SK-N-SH (cell line): ENCODE measurements at regions not wholly inside any gene's neighbourhood (a gene's known extent, or its start where the extent isn't known, plus 50 kb on each side); places are given as distances from the start of the nearest gene placed in this dataset.

Source experiments
- CTCF ChIA-PET: fragments of 300-600, 350-600 bp; formaldehyde crosslinking; extraction: SDS; loops from one replicate; lab custom pipeline; 2021; lab: Yijun Ruan, JAX
- POLR2A ChIA-PET: fragments of 350-600 bp; sonication (Branson Sonifier 250); formaldehyde crosslinking; extraction: SDS; loops from one replicate; lab custom pipeline; 2020; ENCODE audit warnings: antibody characterized with exemption, inconsistent platforms; lab: Yijun Ruan, JAX
- DNase-seq: peaks from one replicate; pipeline ENCODE4 v3.0.0; 2012
- H2AFZ ChIP-seq: fragments of 200-600 bp; sonication (generic); 2 replicates; pipeline ENCODE4 v1.8.1; 2016; ENCODE audit warnings: antibody characterized with exemption, mild to moderate bottlenecking, low read depth
- H3F3A ChIP-seq: fragments of 200-600 bp; sonication (generic); replicated peaks from 2 replicates; pipeline ENCODE3; 2016; ENCODE audit warnings: antibody characterized with exemption, mild to moderate bottlenecking; ENCODE audit not compliant: insufficient read depth
- H3K27ac ChIP-seq, 2 experiments: fragments of 200-500 bp in 1 of 2; fragments of 200-600 bp in 1 of 2; sonication (Bioruptor generic) in 1 of 2; sonication (generic), shearing (Covaris generic) in 1 of 2; 2 replicates each; pipeline versions ENCODE4 v1.5.1 to v1.6.1; 2014 to 2016; ENCODE audit warnings: low read depth in 2 of 2, inconsistent platforms in 1 of 2, low read length in 1 of 2, mild to moderate bottlenecking in 1 of 2, mixed read lengths in 1 of 2
- H3K27me3 ChIP-seq: fragments of 200-600 bp; sonication (generic), shearing (Covaris generic); 2 replicates; pipeline ENCODE4 v1.6.1; 2016; ENCODE audit warnings: mixed run types; ENCODE audit not compliant: insufficient read depth
- H3K36me3 ChIP-seq, 2 experiments: fragments of 200-500 bp in 1 of 2; fragments of 200-600 bp in 1 of 2; sonication (Bioruptor generic) in 1 of 2; sonication (generic) in 1 of 2; replicated peaks in 1 of 2; 2 replicates each; pipeline versions ENCODE3 to v1.5.1; 2014 to 2016; ENCODE audit warnings: low read length in 1 of 2, mild to moderate bottlenecking in 1 of 2; ENCODE audit not compliant: insufficient read depth in 2 of 2, control insufficient read depth in 1 of 2
- H3K4me1 ChIP-seq, 2 experiments: fragments of 200-500 bp in 1 of 2; fragments of 200-600 bp in 1 of 2; sonication (Bioruptor generic) in 1 of 2; sonication (generic), shearing (Covaris generic) in 1 of 2; 2 replicates each; pipeline versions ENCODE4 v1.5.1 to v1.6.1; 2014 to 2016; ENCODE audit warnings: low read depth in 1 of 2, low read length in 1 of 2, mixed run types in 1 of 2; ENCODE audit not compliant: insufficient read depth in 2 of 2, control insufficient read depth in 1 of 2
- H3K4me2 ChIP-seq: fragments of 200-600 bp; sonication (generic), shearing (Covaris generic); 2 replicates; pipeline ENCODE4 v1.6.1; 2017; ENCODE audit warnings: mixed run types
- H3K4me3 ChIP-seq, 2 experiments: fragments of 200-500 bp in 1 of 2; fragments of 200-600 bp in 1 of 2; sonication (Bioruptor generic) in 1 of 2; sonication (generic), shearing (Covaris generic) in 1 of 2; 2 replicates each; pipeline versions ENCODE4 v1.5.1 to v1.8.1; 2014 to 2016; ENCODE audit warnings: low read depth in 2 of 2, inconsistent platforms in 1 of 2, low read length in 1 of 2, mild to moderate bottlenecking in 1 of 2, mixed read lengths in 1 of 2, moderate library complexity in 1 of 2
- H3K79me2 ChIP-seq: fragments of 200-600 bp; sonication (generic); 2 replicates; pipeline ENCODE4 v1.8.1; 2017; ENCODE audit warnings: mild to moderate bottlenecking; ENCODE audit not compliant: insufficient read depth
- H3K9ac ChIP-seq: fragments of 200-600 bp; sonication (generic); 2 replicates; pipeline ENCODE4 v1.6.1; 2017; ENCODE audit warnings: mixed run types
- H3K9me2 ChIP-seq: fragments of 200-600 bp; sonication (generic); 2 replicates; pipeline ENCODE4 v1.6.1; 2017; ENCODE audit warnings: mixed run types
- H3K9me3 ChIP-seq: fragments of 200-600 bp; sonication (generic); 2 replicates; pipeline ENCODE4 v1.6.1; 2017; ENCODE audit warnings: mixed run types, mild to moderate bottlenecking, moderate library complexity
- H4K20me1 ChIP-seq: fragments of 200-600 bp; sonication (generic); 2 replicates; pipeline ENCODE4 v1.6.1; 2017; ENCODE audit warnings: mild to moderate bottlenecking, mixed run types; ENCODE audit not compliant: insufficient read depth
- CHD2 ChIP-seq: fragments of 150-350 bp; IDR thresholded peaks from 2 replicates; pipeline ENCODE4 v1.6.1; 2018; ENCODE audit warnings: low read length; ENCODE audit not compliant: partially characterized antibody
- EP300 ChIP-seq, 2 experiments: IDR thresholded peaks; 2 replicates each; pipeline versions ENCODE4 v1.4.0 to v1.6.1; 2012; ENCODE audit warnings: borderline replicate concordance in 1 of 2, low read depth in 1 of 2, low read length in 1 of 2
- FOSL2 ChIP-seq: IDR thresholded peaks from 2 replicates; pipeline ENCODE4 v1.4.0; 2012; ENCODE audit warnings: low read depth, mild to moderate bottlenecking, moderate library complexity, borderline replicate concordance
- FOXJ3 ChIP-seq: sonication (generic); formaldehyde crosslinking; IDR thresholded peaks from 2 replicates; pipeline ENCODE4 v1.5.1; 2020; ENCODE audit warnings: mild to moderate bottlenecking, missing genetic modification reagents
- FOXM1 ChIP-seq: IDR thresholded peaks from 2 replicates; pipeline ENCODE4 v1.4.0; 2012; ENCODE audit warnings: low read depth, mild to moderate bottlenecking
- GABPA ChIP-seq: IDR thresholded peaks from 2 replicates; pipeline ENCODE4 v1.4.0; 2012; ENCODE audit warnings: low read depth, mild to moderate bottlenecking
- JUND ChIP-seq: IDR thresholded peaks from 2 replicates; pipeline ENCODE4 v1.4.0; 2012
- MAX ChIP-seq: IDR thresholded peaks from 2 replicates; pipeline ENCODE4 v1.4.0; 2012; ENCODE audit warnings: low read depth
- MEF2A ChIP-seq: IDR thresholded peaks from 2 replicates; pipeline ENCODE4 v1.4.0; 2012; ENCODE audit warnings: low read depth, borderline replicate concordance
- MXI1 ChIP-seq: IDR thresholded peaks from 2 replicates; pipeline ENCODE4 v1.6.1; 2012; ENCODE audit warnings: mild to moderate bottlenecking, low read depth, low read length, improper control_type of control experiment
- NRF1 ChIP-seq: IDR thresholded peaks from 2 replicates; pipeline ENCODE4 v1.6.1; 2012; ENCODE audit warnings: low read depth, mild to moderate bottlenecking, low read length
- PBX3 ChIP-seq: IDR thresholded peaks from 2 replicates; pipeline ENCODE4; 2012
- RCOR1 ChIP-seq: fragments of 150-350 bp; IDR thresholded peaks from 2 replicates; pipeline ENCODE4 v1.6.1; 2017; ENCODE audit warnings: antibody characterized with exemption, low read length
- REST ChIP-seq: IDR thresholded peaks from 2 replicates; pipeline ENCODE4 v1.6.1; 2012; ENCODE audit warnings: mild to moderate bottlenecking, low read depth, low read length, moderate library complexity
- RFX5 ChIP-seq: IDR thresholded peaks from 2 replicates; pipeline ENCODE4 v1.6.1; 2012; ENCODE audit warnings: mild to moderate bottlenecking, improper control_type of control experiment, low read length
- RXRA ChIP-seq: IDR thresholded peaks from 2 replicates; pipeline ENCODE4 v1.4.0; 2012; ENCODE audit warnings: low read depth, mild to moderate bottlenecking, borderline replicate concordance
- SIN3A ChIP-seq: IDR thresholded peaks from 2 replicates; pipeline ENCODE4 v1.6.1; 2012; ENCODE audit warnings: low read depth, mild to moderate bottlenecking, low read length, moderate library complexity, borderline replicate concordance
- SMC3 ChIP-seq: IDR thresholded peaks from 2 replicates; pipeline ENCODE4 v1.6.1; 2012; ENCODE audit warnings: low read depth, low read length, improper control_type of control experiment
- TAF1 ChIP-seq: IDR thresholded peaks from 2 replicates; pipeline ENCODE4 v1.6.1; 2012; ENCODE audit warnings: low read depth, mild to moderate bottlenecking, low read length, moderate library complexity, borderline replicate concordance
- TEAD4 ChIP-seq: IDR thresholded peaks from 2 replicates; pipeline ENCODE4 v1.4.0; 2012; ENCODE audit warnings: mild to moderate bottlenecking, borderline replicate concordance; ENCODE audit not compliant: insufficient read depth
- USF1 ChIP-seq: IDR thresholded peaks from 2 replicates; pipeline ENCODE4 v1.4.0; 2012; ENCODE audit warnings: low read depth, borderline replicate concordance
- USF2 ChIP-seq: fragments of 150-350 bp; IDR thresholded peaks from 2 replicates; pipeline ENCODE4 v1.6.1; 2017; ENCODE audit warnings: antibody characterized with exemption, low read length, low read depth, borderline replicate concordance
- YY1 ChIP-seq: IDR thresholded peaks from 2 replicates; pipeline ENCODE4 v1.4.0; 2012; ENCODE audit warnings: low read depth, mild to moderate bottlenecking
- WGBS: methylation state at CpG from one replicate; pipeline ENCODE4 v1.1.6; 2017; ENCODE audit warnings: low lambda C conversion rate; 5-methylcytosine and 5-hydroxymethylcytosine counted together

GRCh38 chr5:23157169-23157568, 304.0 kb upstream of the CDH12 start:
- Histone ChIP-seq H3K4me2 (no peak overlapping the region), H3K36me3 (no peaks in the 10 kb centered on the region), H3K27ac (no peak overlapping the region), H3K4me1 (no peaks in the 10 kb centered on the region), H4K20me1 (no peaks in the 10 kb centered on the region), H3K9ac (no peak overlapping the region), H3K9me2 (no peaks in the 10 kb centered on the region), H3K9me3 (no peaks in the 10 kb centered on the region), H3K27me3 (no peaks in the 10 kb centered on the region), H3F3A (no peaks in the 10 kb centered on the region), H2AFZ (no peak overlapping the region), H3K4me3 (no peak overlapping the region), H3K79me2 (no peaks in the 10 kb centered on the region)
- 6% methylated on average over 1 of the region's 1 CpG for WGBS
- DNase-seq: no peak
- ChIA-PET CTCF (no interaction called here), POLR2A (no interaction called here)
- TF ChIP-seq EP300 (IDR thresholded peaks at IDR 0.05; ENCODE audit: borderline replicate concordance in 1 of 2, low read depth in 1 of 2, low read length in 1 of 2) (no peak), SIN3A (no peak), FOXM1 (no peak), PBX3 (no peak), REST (no peak), MAX (no peak), RFX5 (no peak), RCOR1 (no peak), SMC3 (no peak), NRF1 (no peak)

GRCh38 chr5:23147625-23148024, 294.5 kb upstream of the CDH12 start:
- no peaks in the 10 kb centered on the region for H3K4me1 ChIP-seq
- no peaks in the 10 kb centered on the region for H3K9me3 ChIP-seq
- peaks cover 7% of the 10 kb centered on the region; the same call in 1 of the 2 replicates for H3K27me3 ChIP-seq
- no peaks in the 10 kb centered on the region for H4K20me1 ChIP-seq
- H3K36me3 ChIP-seq: no peaks in the 10 kb centered on the region
- no peak overlapping the region for H3K27ac ChIP-seq
- no peak for DNase-seq
- ChIA-PET CTCF (no interaction called here), POLR2A (no interaction called here)
- no peak overlapping the region for H3K4me2 ChIP-seq
- 1% methylated on average over 5 of the region's 5 CpGs for WGBS
- H3K79me2 ChIP-seq: no peaks in the 10 kb centered on the region
- no peak overlapping the region for H2AFZ ChIP-seq
- H3K9ac ChIP-seq: no peak overlapping the region
- H3K9me2 ChIP-seq: no peaks in the 10 kb centered on the region
- no peaks in the 10 kb centered on the region for H3F3A ChIP-seq
- H3K4me3 ChIP-seq: no peak overlapping the region
- TF ChIP-seq TEAD4: no peak
- no peak for TF ChIP-seq EP300 (IDR thresholded peaks at IDR 0.05; ENCODE audit: borderline replicate concordance in 1 of 2, low read depth in 1 of 2, low read length in 1 of 2)
- no peak for TF ChIP-seq MEF2A
- no peak for TF ChIP-seq CHD2
- no peak for TF ChIP-seq SIN3A
- TF ChIP-seq GABPA: no peak
- no peak for TF ChIP-seq USF2
- no peak for TF ChIP-seq RXRA
- TF ChIP-seq TAF1: no peak
- TF ChIP-seq USF1: no peak
- no peak for TF ChIP-seq RCOR1
- TF ChIP-seq JUND: no peak
- no peak for TF ChIP-seq FOXJ3 (CRISPR knock-in tag)
- TF ChIP-seq FOSL2: no peak
- TF ChIP-seq SMC3: no peak
- no peak for TF ChIP-seq YY1
- TF ChIP-seq MXI1: no peak
